HG03159 (cell line): ENCODE measurements at regions not wholly inside any gene's neighbourhood (a gene's known extent, or its start where the extent isn't known, plus 50 kb on each side); places are given as distances from the start of the nearest gene placed in this dataset.

ENCODE experiments used
- ATAC-seq: cut with Tn5 transposase; IDR thresholded peaks from one replicate; pipeline ENCODE4 v1.9.1; 2021; ENCODE audit warnings: mild to moderate bottlenecking, moderate library complexity; ENCODE audit not compliant: unreplicated experiment

DNA sequence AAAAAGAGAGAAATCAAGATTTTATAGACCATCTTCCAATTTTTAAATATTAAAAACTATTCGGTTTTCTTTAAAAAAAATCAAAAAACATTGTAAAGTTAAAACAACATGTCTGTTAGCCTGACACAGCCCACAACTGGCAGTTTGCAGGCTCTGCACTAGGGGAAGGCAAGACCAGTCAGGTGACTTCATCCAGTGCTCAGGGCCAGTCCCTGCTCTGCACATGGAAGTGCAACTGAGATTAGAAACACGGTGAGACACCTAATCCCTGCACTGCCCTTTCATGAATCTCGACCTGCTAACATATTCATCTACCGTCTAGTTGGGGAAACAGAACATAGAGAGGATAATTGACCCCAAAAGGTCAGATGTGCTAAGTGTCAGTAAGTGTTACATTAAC lies 135.2 kb downstream of the BARD1 start:
- ATAC-seq, result peak; percentile 52

DNA sequence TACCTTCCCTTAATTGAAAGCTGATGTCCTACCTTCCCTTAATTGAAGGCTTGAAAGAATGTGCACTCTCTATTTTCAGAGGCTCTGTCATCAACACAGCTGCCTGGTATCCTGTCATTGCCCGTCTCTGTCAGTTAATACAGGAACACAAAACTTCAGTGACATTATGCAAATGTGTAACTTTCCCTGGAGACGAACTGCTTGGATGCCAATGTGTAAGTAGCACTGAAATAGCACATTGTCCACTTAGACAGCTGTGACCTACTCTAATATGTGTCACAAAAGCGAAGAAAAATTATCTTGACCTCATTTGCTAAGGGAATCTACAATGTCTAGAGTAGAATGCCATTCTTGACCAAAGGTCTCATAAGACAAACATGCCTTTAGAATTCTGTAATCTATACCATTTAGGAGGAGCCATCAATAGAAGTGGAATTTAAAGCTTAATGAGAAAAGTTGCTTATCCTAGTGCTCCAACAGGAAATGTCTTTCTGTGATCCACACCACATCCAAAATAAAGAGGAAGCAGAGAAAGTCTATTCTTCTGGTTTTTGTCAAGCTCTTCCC lies 138.1 kb downstream of the BARD1 start:
- ATAC-seq, result no peak

DNA sequence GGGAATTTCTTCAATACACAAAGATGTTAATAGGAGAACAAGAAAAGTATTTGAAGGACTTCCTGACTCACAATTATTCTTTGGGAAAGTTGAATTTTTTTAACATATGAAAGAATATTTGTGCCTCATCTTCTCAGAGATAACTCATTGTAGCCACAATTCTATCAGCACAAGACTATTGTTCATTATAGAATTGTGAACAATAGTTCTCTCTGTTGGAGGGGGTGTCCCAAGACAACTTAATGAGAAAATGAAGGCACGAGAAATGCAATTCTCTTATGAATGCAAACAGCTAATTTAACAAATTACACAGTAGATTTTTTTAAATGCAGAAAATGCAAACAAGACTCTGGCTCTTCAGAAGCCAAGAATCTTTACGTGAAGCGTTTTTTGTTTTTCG lies 157.0 kb downstream of the BARD1 start:
- ATAC-seq, result no peak

DNA sequence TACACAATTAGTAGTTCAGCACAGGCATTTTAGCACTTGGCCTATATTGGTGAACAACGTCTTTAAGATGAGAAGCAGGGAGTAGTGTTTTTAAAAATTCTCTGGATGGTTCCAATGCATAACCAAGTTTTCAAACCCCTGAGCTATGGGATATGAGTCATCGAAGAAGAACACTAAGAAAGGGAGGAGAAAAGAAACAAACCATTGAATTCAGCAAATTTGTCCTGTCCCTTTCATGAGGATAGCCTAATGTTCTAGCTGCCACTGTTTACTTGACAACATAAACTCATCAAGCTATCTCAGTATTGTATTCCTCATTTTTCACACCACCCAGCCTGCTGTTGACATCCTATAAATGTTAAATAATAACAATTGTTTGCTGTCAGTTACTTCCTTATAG lies 158.0 kb downstream of the BARD1 start:
- ATAC-seq, result no peak

DNA sequence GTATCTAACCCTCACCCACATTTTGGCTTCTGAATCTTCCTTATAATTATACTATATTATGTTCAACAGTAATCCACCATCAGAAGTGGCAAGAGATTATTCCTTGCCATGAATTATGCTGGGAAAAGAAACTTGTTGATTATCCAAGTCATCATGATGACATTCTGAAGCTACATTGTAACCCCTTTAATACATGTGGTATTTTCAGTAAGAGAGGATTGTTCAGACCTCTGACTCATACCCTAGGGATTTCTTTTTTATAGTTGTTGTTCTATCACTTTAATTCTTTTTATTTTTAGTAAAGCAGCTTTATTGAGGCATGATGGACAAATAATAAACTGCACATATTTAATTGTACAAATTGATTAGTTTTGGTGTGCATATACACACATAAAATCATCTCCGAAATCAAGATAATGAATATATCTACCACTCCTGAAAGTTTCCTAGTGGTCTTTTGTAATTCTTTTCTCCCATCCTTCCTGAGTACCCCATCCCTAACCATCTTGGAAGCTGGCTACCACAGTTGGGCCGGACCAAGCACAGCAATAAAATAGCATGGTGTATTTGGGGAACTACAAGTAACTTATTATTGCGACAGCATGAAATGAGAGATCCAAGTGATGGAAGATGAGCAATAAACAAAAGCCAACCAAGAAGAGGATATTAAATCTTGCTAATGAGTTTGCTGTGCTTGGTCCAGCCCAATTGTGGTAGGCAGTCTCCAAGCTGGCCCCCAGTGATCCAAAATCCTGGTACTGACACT lies 159.9 kb downstream of the BARD1 start:
- no peak for ATAC-seq

DNA sequence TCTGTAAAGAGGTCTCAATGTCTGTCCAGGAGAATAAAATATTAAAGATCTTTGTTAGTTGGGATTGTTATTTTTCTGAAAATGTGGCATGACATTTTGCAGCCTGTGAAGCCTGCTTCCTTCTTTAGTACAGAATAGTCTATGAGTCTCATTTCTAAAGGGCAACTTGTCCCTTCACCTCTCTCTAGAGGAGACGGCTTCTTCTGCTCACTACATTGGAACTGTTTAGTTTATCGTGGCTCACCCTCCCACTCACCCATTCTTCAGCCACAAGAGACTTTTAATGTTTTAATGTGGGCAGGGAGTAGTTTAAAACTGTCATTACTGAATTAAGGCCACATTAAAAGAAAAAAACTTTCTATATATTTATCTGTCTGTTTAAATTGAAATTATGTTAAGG lies 161.0 kb downstream of the BARD1 start:
- no peak for ATAC-seq

DNA sequence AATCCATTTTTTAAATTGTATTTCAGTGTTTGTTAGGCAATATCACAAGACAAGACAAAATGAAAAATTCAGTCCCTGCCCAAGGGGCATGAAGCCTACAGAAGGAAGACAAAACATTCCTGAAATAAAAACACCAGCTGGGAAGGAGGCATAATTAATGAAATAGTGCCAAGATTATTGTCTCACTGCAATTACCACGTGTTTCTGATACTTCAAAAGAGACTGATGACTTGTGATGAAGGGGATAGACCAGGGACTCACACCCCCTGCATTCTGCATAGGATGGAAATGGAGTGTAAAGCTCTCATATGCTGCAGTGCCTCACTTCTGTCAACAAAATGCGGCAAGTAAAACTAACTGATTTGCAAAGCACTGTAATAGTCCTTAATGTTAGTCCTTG lies 178.1 kb downstream of the BARD1 start:
- no peak for ATAC-seq

DNA sequence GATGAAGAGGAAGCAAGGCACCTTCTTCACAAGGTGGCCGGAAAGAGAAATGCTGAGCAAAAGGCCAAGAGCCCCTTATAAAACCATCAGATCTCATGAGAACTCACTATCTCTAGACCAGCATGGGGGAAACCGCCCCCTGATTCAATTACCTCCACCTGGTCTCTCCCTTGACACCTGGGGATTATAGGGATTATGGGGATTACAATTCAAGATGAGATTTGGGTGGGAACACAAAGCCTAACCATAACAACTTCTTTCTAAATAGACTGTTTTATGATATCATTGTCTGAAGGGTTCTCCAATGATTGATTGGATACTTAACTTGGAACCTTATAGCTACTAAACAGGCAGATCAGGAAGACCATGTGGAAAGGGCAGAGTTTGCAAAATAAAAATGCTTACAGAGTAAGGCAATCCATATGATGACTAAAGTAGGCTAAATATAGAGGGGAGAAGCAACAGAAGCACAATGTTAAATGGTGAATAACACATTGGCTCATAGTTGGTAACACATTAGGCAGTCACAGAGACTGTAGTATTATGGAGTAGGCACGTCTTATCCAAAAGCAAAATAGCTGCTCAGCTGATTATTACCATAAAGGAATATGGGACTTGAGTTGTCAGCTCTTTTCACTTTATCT lies 179.0 kb downstream of the BARD1 start:
- ATAC-seq, result no peak

DNA sequence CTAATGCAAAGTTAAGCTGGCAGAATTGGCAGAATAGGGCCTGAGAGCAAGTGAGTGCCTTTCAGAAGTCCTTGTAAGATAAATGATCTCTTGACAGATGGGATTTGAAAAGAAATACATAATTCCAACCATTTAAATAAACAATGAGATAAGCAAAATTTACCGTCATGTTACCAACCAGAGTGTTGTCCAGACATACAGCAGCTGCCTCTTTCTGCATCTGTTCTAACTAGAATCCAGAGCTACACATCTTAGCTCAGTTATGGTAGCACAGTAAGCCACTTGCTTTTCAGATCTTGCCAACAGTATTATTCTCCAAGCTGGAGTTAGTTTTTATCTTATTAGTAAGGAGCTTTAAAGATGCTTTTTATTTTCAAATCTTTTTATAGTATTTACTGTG lies 179.6 kb downstream of the BARD1 start:
- ATAC-seq, result no peak
